HG03025 (cell line): ENCODE measurements at regions not wholly inside any gene's neighbourhood (a gene's known extent, or its start where the extent isn't known, plus 50 kb on each side); places are given as distances from the start of the nearest gene placed in this dataset.
"Not testable (repeated sequence)": the region's sequence is repeated elsewhere in the genome, so short reads cannot be mapped to it uniquely, and the experiment has no call there.

Experiments
- ATAC-seq: cut with Tn5 transposase; IDR thresholded peaks from one replicate; pipeline ENCODE4 v1.9.1; 2021; ENCODE audit warnings: mild to moderate bottlenecking, moderate library complexity; ENCODE audit not compliant: unreplicated experiment, low FRiP score

- no peak for ATAC-seq
Measured at GRCh38 chr2:18998491-18998890, 359.9 kb downstream of the OSR1 start.

GRCh38 chr2:18993756-18994338 is 364.6 kb downstream of the OSR1 start:
- no peak for ATAC-seq

GRCh38 chr2:18991177-18992168 is 366.9 kb downstream of the OSR1 start:
- no peak for ATAC-seq

- no peak for ATAC-seq
Measured at GRCh38 chr2:18988631-18989232, 369.7 kb downstream of the OSR1 start.

- no peak for ATAC-seq
Measured at GRCh38 chr2:18987592-18988073, 370.8 kb downstream of the OSR1 start.

GRCh38 chr2:18987016-18987415 is 371.4 kb downstream of the OSR1 start:
- no peak for ATAC-seq

GRCh38 chr2:18986046-18986445 is 372.4 kb downstream of the OSR1 start:
- ATAC-seq = no peak

GRCh38 chr2:18980786-18981430 is 377.5 kb downstream of the OSR1 start:
- ATAC-seq = no peak

GRCh38 chr2:18980104-18980785 is 378.2 kb downstream of the OSR1 start:
- no peak for ATAC-seq

- ATAC-seq = no peak
Measured at GRCh38 chr2:18977409-18977808, 381.0 kb downstream of the OSR1 start.

GRCh38 chr2:18976168-18976961 is 382.1 kb downstream of the OSR1 start:
- ATAC-seq = no peak

- no peak for ATAC-seq
Measured at GRCh38 chr2:18975506-18976167, 382.8 kb downstream of the OSR1 start.

- ATAC-seq = no peak
Measured at GRCh38 chr2:18971628-18972027, 382.3 kb upstream of the NT5C1B start.

GRCh38 chr2:18971069-18971378 is 381.7 kb upstream of the NT5C1B start:
- no peak for ATAC-seq

- ATAC-seq = no peak
Measured at GRCh38 chr2:18966131-18966530, 376.8 kb upstream of the NT5C1B start.

- ATAC-seq = not testable (repeated sequence)
Measured at GRCh38 chr2:18963739-18964256, 374.4 kb upstream of the NT5C1B start.

- ATAC-seq = no peak
Measured at GRCh38 chr2:18961991-18962421, 372.6 kb upstream of the NT5C1B start.

- ATAC-seq = no peak
Measured at GRCh38 chr2:18959952-18960717, 370.8 kb upstream of the NT5C1B start.
